Common myeloid progenitor, CD34-positive (primary cell): ENCODE measurements at regions not wholly inside any gene's neighbourhood (a gene's known extent, or its start where the extent isn't known, plus 50 kb on each side); places are given as distances from the start of the nearest gene placed in this dataset.
A peak's percentile ranks its signal among the peaks of the same experiment; 100 is the strongest.

Experiments used
- CTCF ChIA-PET: fragments of 350-600 bp; sonication (Branson Sonifier 250); formaldehyde crosslinking; loops from one replicate; lab custom pipeline; 2021; ENCODE audit warnings: antibody characterized with exemption; lab: Charles Lee
- POLR2A ChIA-PET: fragments of 350-600 bp; sonication (Branson Sonifier 250); formaldehyde crosslinking; loops from one replicate; lab custom pipeline; 2021; ENCODE audit warnings: antibody characterized with exemption; lab: Charles Lee
- DNase-seq, 3 donors: peaks; one replicate each; pipeline versions ENCODE4 v3.0.0 to v3.0.0-alpha.2; 2013
- H3K27ac ChIP-seq, 2 experiments: 1 replicate in 1 of 2; 2 replicates in 1 of 2; pipeline ENCODE4 v1.7.0; 2013; ENCODE audit warnings: inconsistent platforms in 2 of 2, low read length in 2 of 2, mild to moderate bottlenecking in 2 of 2, low read depth in 1 of 2, moderate library complexity in 1 of 2; ENCODE audit not compliant: severe bottlenecking in 2 of 2, insufficient read depth in 1 of 2, poor library complexity in 1 of 2
- H3K27me3 ChIP-seq, 5 experiments: replicated peaks in 2 of 5; 1 replicate in 3 of 5; 2 replicates in 2 of 5; pipeline versions ENCODE4 v1.6.1 to v1.7.0; 2013; ENCODE audit warnings: low read length in 4 of 5, mild to moderate bottlenecking in 2 of 5, moderate library complexity in 2 of 5, inconsistent platforms in 1 of 5; ENCODE audit not compliant: insufficient read depth in 5 of 5, control insufficient read depth in 4 of 5
- H3K36me3 ChIP-seq, 4 experiments: 1 replicate in 2 of 4; 2 replicates in 2 of 4; pipeline versions ENCODE4 v1.6.1 to v1.7.0; 2013; ENCODE audit warnings: low read length in 3 of 4, control low read depth in 1 of 4, mild to moderate bottlenecking in 1 of 4; ENCODE audit not compliant: control insufficient read depth in 4 of 4, insufficient read depth in 4 of 4
- H3K4me1 ChIP-seq, 4 experiments: 1 replicate in 3 of 4; 2 replicates in 1 of 4; pipeline versions ENCODE4 v1.6.1 to v1.7.1; 2013; ENCODE audit warnings: low read length in 3 of 4, mild to moderate bottlenecking in 3 of 4, control low read depth in 1 of 4, inconsistent platforms in 1 of 4, moderate library complexity in 1 of 4; ENCODE audit not compliant: control insufficient read depth in 4 of 4, insufficient read depth in 4 of 4; ENCODE audit errors: control extremely low read depth in 1 of 4
- H3K4me3 ChIP-seq, 7 experiments: 1 replicate in 4 of 7; 2 replicates in 3 of 7; pipeline versions ENCODE4 v1.5.1 to v1.7.0; 2013; ENCODE audit warnings: mild to moderate bottlenecking in 7 of 7, low read length in 6 of 7, moderate library complexity in 6 of 7, inconsistent platforms in 2 of 7, low read depth in 2 of 7, control low read depth in 1 of 7; ENCODE audit not compliant: insufficient read depth in 4 of 7, control insufficient read depth in 1 of 7; ENCODE audit errors: extremely low read depth in 1 of 7
- H3K9me3 ChIP-seq, 5 experiments: 1 replicate in 4 of 5; 2 replicates in 1 of 5; pipeline versions ENCODE4 v1.6.1 to v1.7.1; 2013; ENCODE audit warnings: low read length in 4 of 5, mild to moderate bottlenecking in 2 of 5, inconsistent platforms in 1 of 5, low read depth in 1 of 5, moderate library complexity in 1 of 5; ENCODE audit not compliant: control insufficient read depth in 4 of 5, insufficient read depth in 2 of 5; ENCODE audit errors: control extremely low read depth in 1 of 5
- WGBS: methylation state at CpG from one replicate; pipeline ENCODE4 v1.1.5; 2013; ENCODE audit not compliant: insufficient coverage; 5-methylcytosine and 5-hydroxymethylcytosine counted together

GRCh38 chr4:136909626-136910025, 622.7 kb downstream of the PCDH18 start:
- no CpG with 5 or more reads among the region's 3 CpGs for WGBS
- POLR2A ChIA-PET = no interaction called here
- Histone ChIP-seq H3K4me3 (no peak overlapping the region), H3K36me3 (no peaks in the 10 kb centered on the region), H3K27me3 (no peaks in the 10 kb centered on the region), H3K9me3 (peaks cover 0 to 4% (median 0%) of the 10 kb centered on the region in 5 experiments), H3K27ac (no peak overlapping the region), H3K4me1 (no peaks in the 10 kb centered on the region)
- CTCF ChIA-PET = no interaction called here
- DNase-seq = no peak

- Histone ChIP-seq H3K4me1 (no peaks in the 10 kb centered on the region), H3K27me3 (no peaks in the 10 kb centered on the region), H3K36me3 (no peaks in the 10 kb centered on the region), H3K4me3 (no peak overlapping the region), H3K27ac (no peak overlapping the region), H3K9me3 (peaks cover 0 to 4% (median 0%) of the 10 kb centered on the region in 5 experiments)
- POLR2A ChIA-PET = no interaction called here
- CTCF ChIA-PET = interaction anchor here (0.6 kb wide), 1 partner anchor 168 kb away, joined by 3 read pairs; no protein-coding TSS in a partner anchor
- no peak for DNase-seq
- 40% methylated on average over 1 of the region's 2 CpGs for WGBS
These were observed 624.2 kb downstream of the PCDH18 start for GRCh38 chr4:136908122-136908521.

GRCh38 chr4:136900696-136901095, 631.6 kb downstream of the PCDH18 start:
- no peaks in the 10 kb centered on the region for H3K27me3 ChIP-seq
- peaks cover 0 to 2% (median 0%) of the 10 kb centered on the region in 5 experiments for H3K9me3 ChIP-seq
- no peaks in the 10 kb centered on the region for H3K36me3 ChIP-seq
- no peaks in the 10 kb centered on the region for H3K4me1 ChIP-seq
- CTCF ChIA-PET = no interaction called here
- POLR2A ChIA-PET = no interaction called here
- peak; percentile 8 to 42 (median 18) for DNase-seq
- peak overlapping the region in 1 of 7 experiments; percentile 13 for H3K4me3 ChIP-seq
- 100% methylated on average over 2 of the region's 2 CpGs for WGBS
- no peak overlapping the region for H3K27ac ChIP-seq

GRCh38 chr4:136898590-136899248, 633.6 kb downstream of the PCDH18 start:
- 83% methylated on average over 1 of the region's 1 CpG for WGBS
- H3K9me3 ChIP-seq = no peaks in the 10 kb centered on the region
- no peaks in the 10 kb centered on the region for H3K36me3 ChIP-seq
- ChIA-PET CTCF (interaction anchor here (0.6 kb wide), 1 partner anchor 274 kb away, joined by 4 read pairs; no protein-coding TSS in a partner anchor), POLR2A (no interaction called here)
- no peaks in the 10 kb centered on the region for H3K27me3 ChIP-seq
- H3K4me1 ChIP-seq = no peaks in the 10 kb centered on the region
- no peak overlapping the region for H3K27ac ChIP-seq
- DNase-seq = no peak
- no peak overlapping the region for H3K4me3 ChIP-seq

GRCh38 chr4:136893573-136893972, 638.7 kb downstream of the PCDH18 start:
- WGBS = no CpG with 5 or more reads among the region's 1 CpG
- H3K4me1 ChIP-seq = no peaks in the 10 kb centered on the region
- no peaks in the 10 kb centered on the region for H3K9me3 ChIP-seq
- CTCF ChIA-PET = no interaction called here
- H3K27ac ChIP-seq = no peak overlapping the region
- POLR2A ChIA-PET = no interaction called here
- no peaks in the 10 kb centered on the region for H3K27me3 ChIP-seq
- no peak overlapping the region for H3K4me3 ChIP-seq
- DNase-seq = no peak
- no peaks in the 10 kb centered on the region for H3K36me3 ChIP-seq

- H3K9me3 ChIP-seq = no peaks in the 10 kb centered on the region
- H3K4me1 ChIP-seq = no peaks in the 10 kb centered on the region
- H3K27ac ChIP-seq = no peak overlapping the region
- CTCF ChIA-PET = interaction anchor here (1.6 kb wide), 1 partner anchor 17 kb away, joined by 4 read pairs; no protein-coding TSS in a partner anchor
- H3K36me3 ChIP-seq = no peaks in the 10 kb centered on the region
- H3K27me3 ChIP-seq = no peaks in the 10 kb centered on the region
- no peak overlapping the region for H3K4me3 ChIP-seq
- no peak for DNase-seq
- POLR2A ChIA-PET = no interaction called here
- WGBS = 86% methylated on average over 1 of the region's 2 CpGs
These were observed 650.6 kb downstream of the PCDH18 start for GRCh38 chr4:136881666-136882065.

GRCh38 chr4:136873555-136873954, 658.7 kb downstream of the PCDH18 start:
- no peak overlapping the region for H3K4me3 ChIP-seq
- H3K4me1 ChIP-seq = no peaks in the 10 kb centered on the region
- no peaks in the 10 kb centered on the region for H3K36me3 ChIP-seq
- ChIA-PET CTCF (interaction anchor here (1.3 kb wide), 1 partner anchor 9 kb away, joined by 6 read pairs; no protein-coding TSS in a partner anchor), POLR2A (no interaction called here)
- DNase-seq = no peak
- no peaks in the 10 kb centered on the region for H3K9me3 ChIP-seq
- H3K27ac ChIP-seq = no peak overlapping the region
- WGBS = no CpG with 5 or more reads among the region's 1 CpG
- H3K27me3 ChIP-seq = no peaks in the 10 kb centered on the region
